Neural progenitor cell (in vitro differentiated cells): ENCODE measurements at regions not wholly inside any gene's neighbourhood (a gene's known extent, or its start where the extent isn't known, plus 50 kb on each side); places are given as distances from the start of the nearest gene placed in this dataset.
A peak's percentile ranks its signal among the peaks of the same experiment; 100 is the strongest.

Experiments
- DNase-seq: peaks from one replicate; pipeline ENCODE4 v3.0.0-alpha.2; 2016; ENCODE audit warnings: low spot score
- H2AFZ ChIP-seq: fragments of 200-600 bp; sonication (generic); replicated peaks from 2 replicates; pipeline ENCODE4 v1.6.1; 2016; ENCODE audit warnings: antibody characterized with exemption
- H3F3A ChIP-seq: fragments of 200-600 bp; sonication (generic); 2 replicates; pipeline ENCODE4 v1.6.1; 2016; ENCODE audit warnings: antibody characterized with exemption, low read depth
- H3K27ac ChIP-seq: fragments of 200-600 bp; sonication (generic); 2 replicates; pipeline ENCODE4 v1.5.1; 2016; ENCODE audit warnings: mild to moderate bottlenecking
- H3K27me3 ChIP-seq: fragments of 200-600 bp; sonication (generic); 2 replicates; pipeline ENCODE4 v1.6.1; 2016; ENCODE audit warnings: mild to moderate bottlenecking, moderate library complexity
- H3K36me3 ChIP-seq: fragments of 200-600 bp; sonication (generic); 2 replicates; pipeline ENCODE4 v1.5.1; 2016
- H3K4me1 ChIP-seq: fragments of 200-600 bp; sonication (generic); 2 replicates; pipeline ENCODE4 v1.6.1; 2016; ENCODE audit warnings: mixed run types
- H3K4me2 ChIP-seq: fragments of 200-600 bp; sonication (generic); 2 replicates; pipeline ENCODE4 v1.6.1; 2016
- H3K4me3 ChIP-seq: fragments of 200-600 bp; sonication (generic); 2 replicates; pipeline ENCODE4 v1.5.1; 2016
- H3K79me2 ChIP-seq: fragments of 200-600 bp; sonication (generic); 2 replicates; pipeline ENCODE4 v1.6.1; 2016; ENCODE audit warnings: low read depth
- H3K9ac ChIP-seq: fragments of 200-600 bp; sonication (generic); 2 replicates; pipeline ENCODE4 v1.6.1; 2016
- H3K9me3 ChIP-seq: fragments of 200-600 bp; sonication (generic); 2 replicates; pipeline ENCODE4 v1.5.1; 2016; ENCODE audit warnings: low read depth
- H4K20me1 ChIP-seq: fragments of 200-600 bp; sonication (generic); 2 replicates; pipeline ENCODE4 v1.6.1; 2016; ENCODE audit warnings: low read depth
- H3K27ac Mint-ChIP-seq: 3 replicates; pipeline ENCODE4 v1.8.0; 2021; ENCODE audit warnings: mixed read lengths
- H3K27me3 Mint-ChIP-seq: 2 replicates; pipeline ENCODE4 v1.8.0; 2022; ENCODE audit warnings: low read depth, mild to moderate bottlenecking, inconsistent platforms, moderate library complexity, mixed read lengths; ENCODE audit not compliant: insufficient read depth
- H3K36me3 Mint-ChIP-seq: 3 replicates; pipeline ENCODE4 v1.8.0; 2021; ENCODE audit warnings: mixed read lengths
- H3K4me1 Mint-ChIP-seq: 3 replicates; pipeline ENCODE4 v1.8.0; 2021; ENCODE audit warnings: mixed read lengths
- H3K4me3 Mint-ChIP-seq: 3 replicates; pipeline ENCODE4 v1.8.0; 2021; ENCODE audit warnings: mild to moderate bottlenecking, moderate library complexity, mixed read lengths
- H3K9me3 Mint-ChIP-seq: 3 replicates; pipeline ENCODE4 v1.8.0; 2020; ENCODE audit warnings: mixed read lengths
- CTCF ChIP-seq: fragments of 200-600 bp; sonication (generic); IDR thresholded peaks from 2 replicates; pipeline ENCODE4 v1.5.1; 2017; ENCODE audit warnings: antibody characterized with exemption, mild to moderate bottlenecking
- EZH2 ChIP-seq: fragments of 200-600 bp; sonication (generic); IDR thresholded peaks from 2 replicates; pipeline ENCODE4 v1.6.1; 2017; ENCODE audit warnings: antibody characterized with exemption, mild to moderate bottlenecking, moderate library complexity
- EZH2phosphoT487 ChIP-seq: fragments of 200-600 bp; sonication (generic); IDR thresholded peaks from 2 replicates; pipeline ENCODE4 v1.6.1; 2017; ENCODE audit warnings: antibody characterized with exemption

GRCh38 chr6:163878698-163879097 lies 464.2 kb downstream of the QKI start:
- no peak overlapping the region for H3K4me3 ChIP-seq

GRCh38 chr6:163877877-163878639 lies 463.5 kb downstream of the QKI start:
- Histone ChIP-seq H3K79me2 (no peaks in the 10 kb centered on the region), H3K9ac (no peak overlapping the region), H3K4me3 (no peak overlapping the region), H3K9me3 (no peaks in the 10 kb centered on the region), H3K27me3 (no peaks in the 10 kb centered on the region), H3F3A (no peaks in the 10 kb centered on the region), H3K36me3 (no peaks in the 10 kb centered on the region), H3K4me2 (no peak overlapping the region), H2AFZ (no peak overlapping the region), H3K4me1 (peaks cover 6% of the 10 kb centered on the region), H3K27ac (no peak overlapping the region), H4K20me1 (no peaks in the 10 kb centered on the region)
- no peak for DNase-seq
- H3K4me1 Mint-ChIP-seq: no peaks in the 10 kb centered on the region
- H3K27me3 Mint-ChIP-seq: peaks cover 2% of the 10 kb centered on the region
- H3K36me3 Mint-ChIP-seq: no peaks in the 10 kb centered on the region
- H3K4me3 Mint-ChIP-seq: no peak overlapping the region
- H3K27ac Mint-ChIP-seq: no peak overlapping the region
- TF ChIP-seq EZH2 (no peak), EZH2phosphoT487 (no peak), CTCF (no peak)
- peaks cover 2% of the 10 kb centered on the region for H3K9me3 Mint-ChIP-seq

More at GRCh38 chr6:163878698-163879097, 464.2 kb downstream of the QKI start:
- Histone ChIP-seq H3K36me3 (no peaks in the 10 kb centered on the region), H3F3A (no peaks in the 10 kb centered on the region), H3K27ac (no peak overlapping the region), H3K79me2 (no peaks in the 10 kb centered on the region), H3K4me2 (no peak overlapping the region), H2AFZ (no peak overlapping the region), H3K4me1 (peaks cover 6% of the 10 kb centered on the region), H4K20me1 (no peaks in the 10 kb centered on the region), H3K27me3 (no peaks in the 10 kb centered on the region), H3K9ac (no peak overlapping the region), H3K9me3 (no peaks in the 10 kb centered on the region)
- H3K9me3 Mint-ChIP-seq: peaks cover 3% of the 10 kb centered on the region
- no peak for DNase-seq
- TF ChIP-seq EZH2 (no peak), EZH2phosphoT487 (no peak), CTCF (no peak)
- peaks cover 1% of the 10 kb centered on the region for H3K36me3 Mint-ChIP-seq
- peaks cover 2% of the 10 kb centered on the region for H3K27me3 Mint-ChIP-seq
- no peak overlapping the region for H3K27ac Mint-ChIP-seq
- H3K4me1 Mint-ChIP-seq: no peaks in the 10 kb centered on the region
- H3K4me3 Mint-ChIP-seq: no peak overlapping the region

- peak; percentile 8 for DNase-seq
- Mint-ChIP-seq H3K4me3 (no peak overlapping the region), H3K36me3 (no peaks in the 10 kb centered on the region), H3K9me3 (peaks cover 2% of the 10 kb centered on the region), H3K27me3 (no peaks in the 10 kb centered on the region), H3K27ac (no peak overlapping the region), H3K4me1 (no peaks in the 10 kb centered on the region)
- no peak overlapping the region for H3K27ac ChIP-seq
- no peaks in the 10 kb centered on the region for H4K20me1 ChIP-seq
- H3K9me3 ChIP-seq: no peaks in the 10 kb centered on the region
- H3K36me3 ChIP-seq: no peaks in the 10 kb centered on the region
- no peaks in the 10 kb centered on the region for H3F3A ChIP-seq
- no peak overlapping the region for H3K4me3 ChIP-seq
- TF ChIP-seq CTCF (no peak), EZH2phosphoT487 (no peak), EZH2 (no peak)
- no peak overlapping the region for H2AFZ ChIP-seq
- no peaks in the 10 kb centered on the region for H3K27me3 ChIP-seq
- H3K9ac ChIP-seq: no peak overlapping the region
- H3K4me1 ChIP-seq: peaks cover 6% of the 10 kb centered on the region
- no peak overlapping the region for H3K4me2 ChIP-seq
- no peaks in the 10 kb centered on the region for H3K79me2 ChIP-seq
These were observed 461.9 kb downstream of the QKI start for GRCh38 chr6:163876391-163876790.
